Astrocyte of the spinal cord (primary cell): ENCODE measurements at regions not wholly inside any gene's neighbourhood (a gene's known extent, or its start where the extent isn't known, plus 50 kb on each side); places are given as distances from the start of the nearest gene placed in this dataset.

ENCODE experiments used
- DNase-seq: peaks from one replicate; pipeline ENCODE4 v3.0.0; 2011; ENCODE audit warnings: low read depth, low spot score
- H3K4me3 ChIP-seq: 2 replicates; pipeline ENCODE4 v1.5.1; 2011; ENCODE audit warnings: low read depth, mild to moderate bottlenecking, low read length, moderate library complexity
- in situ Hi-C: cut with HindIII; loops from 2 replicates; pipeline ENCODE4 v1.10.0; 2017; ENCODE audit warnings: low sequenced_read_pairs
- TF ChIP-seq, protein P1 (sequence below): IDR thresholded peaks from 2 replicates; pipeline ENCODE4 v1.5.1; 2012; ENCODE audit warnings: low read depth, mild to moderate bottlenecking, low read length, inconsistent platforms

DNA sequence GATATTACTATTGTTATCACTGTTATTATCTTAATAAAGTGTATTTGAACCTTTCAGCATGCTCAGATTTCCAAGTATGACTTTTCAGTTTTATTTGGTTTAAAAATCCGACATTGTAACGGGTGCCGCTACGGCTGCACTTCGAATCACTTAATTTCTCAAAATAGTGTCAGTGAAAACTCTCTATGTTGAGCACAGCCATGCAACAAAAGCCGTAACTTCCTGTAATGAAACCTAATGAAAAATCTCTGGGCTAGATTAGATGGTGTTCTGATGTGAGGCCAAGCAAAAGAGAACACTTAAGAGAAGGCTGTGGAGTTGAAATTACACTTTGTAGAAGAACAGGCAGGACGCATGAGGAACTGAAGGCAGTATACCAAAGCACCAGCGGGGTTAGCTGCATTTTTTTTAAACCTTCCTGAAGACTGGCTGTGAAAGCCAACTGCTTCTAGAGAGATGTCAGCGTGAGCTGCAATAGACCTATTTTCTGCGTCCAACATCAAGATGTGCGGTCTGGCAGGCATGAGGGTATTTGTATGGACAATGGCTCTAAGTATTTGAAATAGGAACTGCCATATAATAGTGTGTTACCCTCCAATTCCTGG is 1545.0 kb upstream of the GOT2 start:
- H3K4me3 ChIP-seq: no peak overlapping the region
- DNase-seq: no peak
- in situ Hi-C loops: no loop called here
- TF ChIP-seq, protein P1, sequence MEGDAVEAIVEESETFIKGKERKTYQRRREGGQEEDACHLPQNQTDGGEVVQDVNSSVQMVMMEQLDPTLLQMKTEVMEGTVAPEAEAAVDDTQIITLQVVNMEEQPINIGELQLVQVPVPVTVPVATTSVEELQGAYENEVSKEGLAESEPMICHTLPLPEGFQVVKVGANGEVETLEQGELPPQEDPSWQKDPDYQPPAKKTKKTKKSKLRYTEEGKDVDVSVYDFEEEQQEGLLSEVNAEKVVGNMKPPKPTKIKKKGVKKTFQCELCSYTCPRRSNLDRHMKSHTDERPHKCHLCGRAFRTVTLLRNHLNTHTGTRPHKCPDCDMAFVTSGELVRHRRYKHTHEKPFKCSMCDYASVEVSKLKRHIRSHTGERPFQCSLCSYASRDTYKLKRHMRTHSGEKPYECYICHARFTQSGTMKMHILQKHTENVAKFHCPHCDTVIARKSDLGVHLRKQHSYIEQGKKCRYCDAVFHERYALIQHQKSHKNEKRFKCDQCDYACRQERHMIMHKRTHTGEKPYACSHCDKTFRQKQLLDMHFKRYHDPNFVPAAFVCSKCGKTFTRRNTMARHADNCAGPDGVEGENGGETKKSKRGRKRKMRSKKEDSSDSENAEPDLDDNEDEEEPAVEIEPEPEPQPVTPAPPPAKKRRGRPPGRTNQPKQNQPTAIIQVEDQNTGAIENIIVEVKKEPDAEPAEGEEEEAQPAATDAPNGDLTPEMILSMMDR: no peak

- TF ChIP-seq, protein P1: no peak
- in situ Hi-C loops: no loop called here
These were observed 1540.4 kb upstream of the GOT2 start for GRCh38 chr16:60274431-60275019.

GRCh38 chr16:60271781-60272180 is 1537.7 kb upstream of the GOT2 start:
- TF ChIP-seq, protein P1: no peak
- DNase-seq: no peak
- in situ Hi-C loops: no loop called here
- no peak overlapping the region for H3K4me3 ChIP-seq

More at GRCh38 chr16:60274431-60275019, 1540.4 kb upstream of the GOT2 start:
- H3K4me3 ChIP-seq: no peak overlapping the region
- DNase-seq: no peak

DNA sequence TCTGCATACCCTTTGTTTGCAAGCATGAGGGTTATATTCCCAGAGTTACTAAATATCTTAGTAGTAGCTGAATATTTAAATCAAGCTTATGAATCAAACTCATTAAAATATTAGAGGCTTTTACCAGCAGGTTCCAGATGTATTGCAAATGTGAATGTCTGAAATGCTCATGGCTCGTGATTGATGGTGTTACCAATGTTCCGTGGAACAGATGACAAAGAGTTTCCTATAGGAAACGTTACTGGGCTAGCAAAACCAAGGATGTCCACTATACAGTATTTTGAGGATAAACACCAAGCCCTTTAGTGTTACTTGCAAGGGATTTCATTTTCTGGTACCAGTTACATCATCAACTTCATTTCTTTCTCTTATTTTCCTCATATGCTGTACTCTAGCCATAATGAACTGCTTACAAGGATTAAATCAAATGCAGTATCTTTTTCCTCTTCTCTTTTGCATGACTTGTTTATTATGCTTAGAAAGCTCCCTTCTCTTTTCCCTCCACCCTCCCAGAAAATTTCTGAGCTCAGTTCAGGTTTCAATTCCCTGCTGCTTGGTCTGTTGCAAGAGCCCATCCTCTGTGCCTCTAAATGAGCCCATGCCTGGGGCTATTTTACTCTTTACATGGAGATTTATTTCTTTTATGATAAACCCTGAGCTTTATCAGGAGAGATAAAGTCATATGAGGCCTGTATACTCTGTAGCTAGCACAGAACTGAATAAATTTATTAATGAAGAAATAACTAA is 1537.1 kb upstream of the GOT2 start:
- no peak overlapping the region for H3K4me3 ChIP-seq
- DNase-seq: no peak
- in situ Hi-C loops: no loop called here
- TF ChIP-seq, protein P1: no peak

GRCh38 chr16:60261425-60261824 is 1527.3 kb upstream of the GOT2 start:
- no peak overlapping the region for H3K4me3 ChIP-seq
- in situ Hi-C loops: no loop called here
- DNase-seq: no peak
- TF ChIP-seq, protein P1: no peak

DNA sequence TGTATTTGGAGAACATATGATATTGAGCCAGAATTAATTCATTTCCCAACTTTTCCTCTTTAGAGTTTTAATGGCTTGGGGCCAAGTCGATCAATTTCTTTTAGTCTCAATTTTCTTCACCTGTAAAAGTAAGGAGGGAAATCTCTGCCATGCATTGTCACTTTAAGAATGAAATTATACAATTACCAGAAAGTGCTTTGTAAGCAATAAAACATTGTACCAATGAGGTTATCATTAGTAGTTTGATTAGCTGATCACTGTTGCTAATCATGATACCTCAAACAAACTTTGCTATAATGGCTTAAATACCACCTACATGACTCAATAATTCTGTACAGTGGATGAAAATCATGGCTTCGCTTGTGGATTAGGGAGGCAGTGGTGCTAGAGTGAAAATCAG is 1525.8 kb upstream of the GOT2 start:
- DNase-seq: no peak
- in situ Hi-C loops: no loop called here
- H3K4me3 ChIP-seq: no peak overlapping the region
- TF ChIP-seq, protein P1: no peak
